Hematopoietic multipotent progenitor cell treated with erythropoietin and hydrocortisone succinate and interleukin-3 and kit ligand, for 4 days (in vitro differentiated cells): ENCODE measurements at regions not wholly inside any gene's neighbourhood (a gene's known extent, or its start where the extent isn't known, plus 50 kb on each side); places are given as distances from the start of the nearest gene placed in this dataset.

Source experiments
- DNase-seq: peaks from one replicate; pipeline ENCODE4 v3.0.0-alpha.2; 2015

GRCh38 chr4:151962138-151962823 lies 201.5 kb upstream of the GATB start:
- no peak for DNase-seq

- no peak for DNase-seq
These were observed 200.6 kb upstream of the GATB start for GRCh38 chr4:151961456-151961855.

- no peak for DNase-seq
These were observed 199.8 kb upstream of the GATB start for GRCh38 chr4:151960449-151961230.

GRCh38 chr4:151957153-151957552 lies 196.3 kb upstream of the GATB start:
- DNase-seq, result no peak

GRCh38 chr4:151955721-151956380 lies 195.0 kb upstream of the GATB start:
- DNase-seq, result no peak

- no peak for DNase-seq
These were observed 193.1 kb upstream of the GATB start for GRCh38 chr4:151953795-151954372.

- no peak for DNase-seq
These were observed 192.5 kb upstream of the GATB start for GRCh38 chr4:151953312-151953711.

GRCh38 chr4:151952711-151953254 lies 192.0 kb upstream of the GATB start:
- no peak for DNase-seq

- DNase-seq, result no peak
These were observed 191.3 kb upstream of the GATB start for GRCh38 chr4:151952137-151952536.

- DNase-seq, result no peak
These were observed 190.9 kb upstream of the GATB start for GRCh38 chr4:151951671-151952050.

- no peak for DNase-seq
These were observed 190.3 kb upstream of the GATB start for GRCh38 chr4:151950993-151951670.

- no peak for DNase-seq
These were observed 187.7 kb upstream of the GATB start for GRCh38 chr4:151948351-151949016.

GRCh38 chr4:151946718-151947117 lies 185.9 kb upstream of the GATB start:
- no peak for DNase-seq

GRCh38 chr4:151942971-151943370 lies 182.2 kb upstream of the GATB start:
- DNase-seq, result no peak

GRCh38 chr4:151940926-151941617 lies 180.3 kb upstream of the GATB start:
- no peak for DNase-seq

- DNase-seq, result no peak
These were observed 179.5 kb upstream of the GATB start for GRCh38 chr4:151940291-151940690.

GRCh38 chr4:151939670-151940069 lies 178.9 kb upstream of the GATB start:
- DNase-seq, result no peak

- no peak for DNase-seq
These were observed 174.6 kb upstream of the GATB start for GRCh38 chr4:151935411-151935810.

- DNase-seq, result no peak
These were observed 174.0 kb upstream of the GATB start for GRCh38 chr4:151934766-151935165.

GRCh38 chr4:151933122-151933827 lies 172.5 kb upstream of the GATB start:
- no peak for DNase-seq

- no peak for DNase-seq
These were observed 170.8 kb upstream of the GATB start for GRCh38 chr4:151931563-151931962.
